ENCODE measurements at regions not wholly inside any gene's neighbourhood (a gene's known extent, or its start where the extent isn't known, plus 50 kb on each side); places are given as distances from the start of the nearest gene placed in this dataset.
A peak's percentile ranks its signal among the peaks of the same experiment; 100 is the strongest.
"Not testable (repeated sequence)": the region's sequence is repeated elsewhere in the genome, so short reads cannot be mapped to it uniquely, and the experiment has no call there.

- not testable (repeated sequence) for DNase-seq (ENCODE audit: low spot score)
Observed at GRCh38 chr13:76659074-76659473, 227.1 kb downstream of the KCTD12 start.

DNA sequence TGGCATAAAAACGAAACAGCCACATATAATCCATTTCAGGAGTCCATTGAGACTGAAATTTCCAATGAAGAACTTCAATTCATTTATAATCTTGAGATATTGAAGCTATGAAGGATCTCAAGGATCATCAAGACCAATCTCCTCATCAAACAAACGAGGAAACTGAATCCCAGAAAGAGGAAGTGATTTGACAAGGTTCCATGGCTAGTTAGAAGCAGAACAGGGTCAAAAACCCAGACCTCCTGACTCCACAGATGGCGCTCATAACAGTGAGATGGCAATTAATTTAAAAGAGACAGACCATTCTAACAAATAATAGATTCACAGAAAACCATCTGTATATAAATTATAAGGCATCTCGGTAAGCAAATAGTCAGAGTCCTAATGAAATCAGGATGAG, 229.7 kb downstream of the KCTD12 start:
- no peak for DNase-seq (ENCODE audit: low spot score)

DNA sequence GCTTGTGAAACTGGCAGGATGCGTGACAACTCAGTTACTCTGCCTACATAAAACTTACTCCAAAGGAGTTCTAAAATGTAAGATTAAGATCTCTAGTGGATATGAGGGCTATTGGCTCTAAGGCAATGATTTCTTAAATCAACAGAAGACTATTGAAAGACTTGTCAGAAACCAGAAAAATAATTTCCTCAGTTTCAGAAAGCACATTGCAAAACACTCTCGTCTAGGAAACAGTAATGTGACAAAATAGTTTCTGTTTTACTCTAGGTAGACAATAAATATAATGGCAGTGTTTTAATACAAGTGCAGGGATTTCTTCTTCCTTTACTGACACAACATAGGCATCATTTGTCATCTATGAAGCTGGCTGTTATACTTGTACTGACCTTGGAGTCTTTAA, 230.1 kb downstream of the KCTD12 start:
- no peak for DNase-seq (ENCODE audit: low spot score)

- no peak for DNase-seq (ENCODE audit: low spot score)
Observed at GRCh38 chr13:76654263-76654662, 231.9 kb downstream of the KCTD12 start.

GRCh38 chr13:76651286-76651685, 234.9 kb downstream of the KCTD12 start:
- DNase-seq (ENCODE audit: low spot score) = no peak

DNA sequence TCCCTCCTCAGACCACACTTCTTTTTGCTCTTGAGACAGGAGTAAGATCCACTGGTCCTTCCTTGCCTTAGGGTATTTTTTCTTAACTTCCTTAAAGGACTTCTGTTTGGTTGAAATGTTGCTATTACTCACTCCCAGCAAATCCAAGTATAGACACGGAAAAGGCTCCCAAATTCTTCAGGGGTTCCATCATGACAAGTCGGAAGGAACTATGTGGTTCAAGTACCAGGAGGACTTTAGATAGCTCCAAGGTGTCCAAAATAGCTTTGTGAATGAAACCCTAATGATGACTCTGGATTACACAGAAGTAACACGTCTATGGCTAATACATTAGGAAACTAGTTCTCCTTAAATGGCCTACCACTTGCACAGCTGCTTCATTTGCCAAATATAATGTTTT, 238.7 kb downstream of the KCTD12 start:
- peak; percentile 47 for DNase-seq (ENCODE audit: low spot score)

DNA sequence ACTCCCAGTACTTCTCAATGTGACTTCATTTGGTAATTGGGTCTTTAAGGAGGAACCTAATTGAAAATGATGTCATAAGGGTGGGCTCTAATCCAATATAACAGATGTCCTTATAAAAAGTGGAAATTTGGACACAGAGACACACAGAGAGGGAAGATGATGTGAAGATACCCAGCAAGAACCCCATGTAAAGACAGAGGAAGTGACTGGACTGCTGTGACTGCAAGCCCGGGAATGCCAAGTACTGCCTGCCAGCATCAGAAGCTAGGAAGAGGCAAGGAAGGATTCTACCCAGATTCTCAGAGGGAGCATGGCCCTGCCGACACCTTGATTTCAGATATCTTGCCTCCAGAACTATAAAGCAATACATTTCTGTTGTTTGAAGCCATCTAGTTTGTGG, 239.3 kb downstream of the KCTD12 start:
- DNase-seq (ENCODE audit: low spot score) = peak; percentile 29

DNA sequence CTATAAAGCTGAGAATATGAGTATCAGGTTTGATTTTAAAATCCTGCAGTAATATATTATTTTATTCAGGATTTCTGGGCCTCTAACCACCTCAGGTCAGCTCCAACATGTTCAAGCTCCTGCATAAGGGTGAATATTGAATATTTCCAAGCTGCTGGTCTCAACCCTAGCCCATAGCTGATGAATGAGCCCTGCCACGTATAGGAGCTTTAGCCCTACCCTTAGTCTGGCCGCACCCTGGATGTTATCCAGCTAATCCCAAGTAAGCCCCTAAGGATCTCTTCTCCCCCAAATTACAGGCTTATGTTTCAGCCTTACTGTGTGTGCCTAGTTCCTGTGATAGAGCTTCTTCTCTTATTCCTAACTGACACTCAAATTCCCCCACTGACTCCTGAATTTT, 240.6 kb downstream of the KCTD12 start:
- DNase-seq (ENCODE audit: low spot score) = no peak

GRCh38 chr13:76644906-76645305, 241.3 kb downstream of the KCTD12 start:
- no peak for DNase-seq (ENCODE audit: low spot score)

DNA sequence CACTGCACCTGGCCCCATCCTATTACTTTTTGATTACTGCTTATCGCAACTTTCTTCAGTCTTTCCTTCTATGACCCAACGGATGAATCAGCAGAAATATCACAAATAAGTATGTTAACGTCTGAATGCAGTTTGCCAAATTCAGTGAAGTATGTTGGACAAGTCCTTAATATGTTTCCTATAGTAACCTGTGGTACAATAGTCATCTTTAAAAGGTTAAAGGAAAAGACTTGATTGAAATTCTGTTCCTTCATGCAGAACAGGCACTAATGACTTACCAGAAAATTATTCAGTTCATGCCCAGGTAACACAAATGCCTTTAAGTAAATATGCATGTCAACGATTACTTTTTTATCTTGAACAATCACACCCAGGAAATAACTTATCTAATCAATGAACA, 242.6 kb downstream of the KCTD12 start:
- no peak for DNase-seq (ENCODE audit: low spot score)

DNA sequence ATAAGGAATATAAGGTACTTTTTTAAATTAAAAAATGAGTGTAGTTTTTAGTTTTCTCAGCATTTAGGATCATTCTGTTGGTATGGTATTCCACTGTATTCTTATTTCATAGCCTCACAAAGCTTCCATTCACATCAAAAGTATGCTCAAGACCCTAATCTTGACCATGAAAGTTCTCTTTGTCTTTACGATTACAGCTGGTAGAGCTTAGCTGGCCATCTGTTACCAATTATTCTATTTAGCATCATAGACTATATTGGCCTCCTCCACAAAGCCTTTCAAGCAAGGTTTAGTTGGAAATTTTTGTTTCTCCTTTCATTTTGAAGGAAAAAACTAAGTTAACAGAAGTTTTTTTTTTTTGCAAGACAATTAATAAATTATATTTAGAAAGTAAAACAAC, 245.1 kb downstream of the KCTD12 start:
- no peak for DNase-seq (ENCODE audit: low spot score)

DNA sequence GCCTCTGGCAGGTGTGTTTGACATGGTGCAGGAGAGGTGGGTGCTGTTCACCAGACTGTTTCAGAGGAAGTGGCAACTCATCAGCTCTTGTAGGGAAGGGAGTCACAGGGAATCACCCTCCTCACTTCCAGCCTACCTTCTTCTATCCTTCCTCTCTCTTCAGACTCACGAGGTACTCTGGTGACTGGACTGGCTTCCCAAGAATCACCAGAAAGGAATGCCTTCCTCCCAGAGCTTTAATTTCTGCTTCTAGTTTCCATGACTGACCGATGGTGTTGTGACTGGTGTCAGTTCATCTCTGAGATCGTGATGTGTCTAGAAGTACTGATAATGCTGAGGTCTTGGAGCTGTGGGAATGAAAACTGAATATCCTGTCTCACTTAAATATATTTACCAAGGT, 247.3 kb downstream of the KCTD12 start:
- peak; percentile 23 for DNase-seq (ENCODE audit: low spot score)

GRCh38 chr13:76638181-76638580, 248.0 kb downstream of the KCTD12 start:
- DNase-seq (ENCODE audit: low spot score) = no peak

- DNase-seq (ENCODE audit: low spot score) = peak; percentile 15
Observed at GRCh38 chr13:76637641-76638141, 248.5 kb downstream of the KCTD12 start.

DNA sequence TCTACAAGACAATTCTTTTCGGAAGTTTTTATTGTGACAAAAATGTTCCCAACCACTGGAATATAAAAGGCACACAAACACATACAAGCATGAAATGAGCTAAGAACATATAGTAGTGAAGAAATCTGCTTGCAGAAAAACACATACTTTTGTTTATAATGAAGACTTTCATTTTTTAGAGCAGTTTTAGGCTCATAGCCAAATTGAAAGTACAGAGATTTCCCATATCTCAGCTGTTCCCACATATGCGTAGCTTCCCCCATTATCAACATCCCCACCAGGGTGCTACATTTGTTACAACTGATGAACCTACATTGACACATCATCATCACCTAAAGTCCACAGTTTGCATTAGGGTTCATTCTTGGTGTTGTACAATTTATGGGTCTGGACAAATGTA, 249.4 kb downstream of the KCTD12 start:
- DNase-seq (ENCODE audit: low spot score) = no peak

GRCh38 chr13:76635232-76636230, 250.7 kb downstream of the KCTD12 start:
- DNase-seq (ENCODE audit: low spot score) = no peak

DNA sequence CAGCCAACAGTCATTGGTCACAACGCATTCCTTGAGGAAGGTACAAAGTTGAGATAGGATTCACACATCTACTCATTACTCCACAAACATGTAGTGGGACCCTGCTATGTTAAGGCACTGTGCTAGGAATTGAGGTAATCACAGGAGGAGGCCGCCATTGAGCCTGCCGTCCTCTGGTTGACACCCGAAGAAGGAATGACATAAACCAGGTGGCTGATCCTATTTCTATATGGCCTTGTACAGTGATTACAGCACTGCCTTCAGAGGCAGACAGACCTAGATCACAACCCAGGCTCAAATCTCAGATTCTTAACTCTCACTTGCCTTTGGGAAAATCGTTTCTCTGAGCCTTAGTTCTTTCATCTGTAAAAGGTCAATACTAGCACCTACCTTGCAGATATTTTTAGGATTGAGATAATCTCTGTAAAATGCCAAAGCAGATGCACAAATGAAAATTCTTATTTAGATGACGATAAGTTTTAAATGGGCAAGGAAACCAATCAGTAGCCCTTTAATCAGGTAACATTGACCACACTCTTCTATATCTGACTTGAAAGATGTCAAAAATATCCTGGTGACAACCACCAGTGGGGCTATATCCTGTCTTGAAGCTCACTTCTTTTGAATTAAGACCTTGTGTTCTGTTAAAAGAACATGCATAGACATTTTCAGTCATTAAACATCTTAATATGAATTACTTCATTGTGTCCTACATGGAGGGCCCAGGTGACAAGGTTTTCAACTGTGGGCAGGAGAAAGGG, 251.6 kb downstream of the KCTD12 start:
- no peak for DNase-seq (ENCODE audit: low spot score)

DNA sequence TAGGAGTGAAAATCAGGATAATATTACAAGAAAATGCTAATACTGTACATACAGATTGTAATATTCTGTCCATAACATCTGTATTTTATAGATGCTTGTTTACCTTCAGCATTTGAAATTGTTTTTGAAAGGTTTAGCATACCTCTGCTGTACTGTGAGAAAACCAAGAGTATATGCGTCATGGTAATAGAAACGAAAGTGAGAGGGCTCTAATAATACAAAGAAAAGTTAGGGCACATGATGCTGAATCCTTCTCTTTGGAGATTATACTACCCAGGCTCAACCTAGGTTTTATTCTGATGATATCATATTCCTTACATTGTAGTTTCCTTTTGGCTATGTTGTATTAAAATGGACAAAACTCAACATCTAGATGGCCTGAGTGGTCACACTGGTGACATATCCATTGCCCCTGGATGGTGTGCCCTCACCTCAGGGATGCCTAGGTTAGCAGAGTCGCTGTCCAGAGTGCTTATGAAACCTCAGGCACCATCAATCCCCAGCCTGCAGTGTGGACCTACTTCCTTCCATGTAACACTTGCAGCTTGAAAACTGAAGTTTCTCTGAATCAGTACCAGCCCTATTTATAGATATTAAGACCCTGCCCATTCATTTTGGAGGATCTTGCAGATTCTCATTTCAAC, 253.7 kb downstream of the KCTD12 start:
- DNase-seq (ENCODE audit: low spot score) = no peak

DNA sequence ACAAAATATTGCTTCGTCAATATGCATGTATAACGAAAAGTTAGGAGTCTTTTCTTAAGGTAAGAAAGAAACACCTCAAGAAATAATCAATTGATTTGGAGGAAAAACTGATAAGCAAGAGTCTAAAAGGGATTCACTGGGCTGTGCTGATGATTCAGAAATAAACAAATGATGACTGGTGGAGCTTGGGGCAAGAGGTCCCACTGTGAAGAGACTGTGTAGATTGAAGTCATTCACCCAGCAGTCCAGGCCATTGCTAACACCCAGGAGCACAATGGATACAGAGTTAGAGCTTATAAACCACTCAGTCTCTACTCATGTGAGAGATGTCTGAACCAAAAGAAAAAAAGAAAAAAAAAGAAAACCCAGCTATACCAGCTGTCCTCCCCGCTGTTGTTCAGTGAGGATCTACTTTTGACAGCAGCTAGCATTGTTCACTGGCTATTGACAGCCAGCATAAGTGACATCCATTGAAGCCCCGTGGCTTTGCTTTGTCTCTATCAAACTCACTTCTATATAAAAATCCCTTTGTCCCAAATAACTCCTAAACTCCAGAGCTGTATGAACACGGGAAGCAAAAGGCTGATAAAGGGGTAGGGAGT, 255.5 kb downstream of the KCTD12 start:
- DNase-seq (ENCODE audit: low spot score) = no peak

DNA sequence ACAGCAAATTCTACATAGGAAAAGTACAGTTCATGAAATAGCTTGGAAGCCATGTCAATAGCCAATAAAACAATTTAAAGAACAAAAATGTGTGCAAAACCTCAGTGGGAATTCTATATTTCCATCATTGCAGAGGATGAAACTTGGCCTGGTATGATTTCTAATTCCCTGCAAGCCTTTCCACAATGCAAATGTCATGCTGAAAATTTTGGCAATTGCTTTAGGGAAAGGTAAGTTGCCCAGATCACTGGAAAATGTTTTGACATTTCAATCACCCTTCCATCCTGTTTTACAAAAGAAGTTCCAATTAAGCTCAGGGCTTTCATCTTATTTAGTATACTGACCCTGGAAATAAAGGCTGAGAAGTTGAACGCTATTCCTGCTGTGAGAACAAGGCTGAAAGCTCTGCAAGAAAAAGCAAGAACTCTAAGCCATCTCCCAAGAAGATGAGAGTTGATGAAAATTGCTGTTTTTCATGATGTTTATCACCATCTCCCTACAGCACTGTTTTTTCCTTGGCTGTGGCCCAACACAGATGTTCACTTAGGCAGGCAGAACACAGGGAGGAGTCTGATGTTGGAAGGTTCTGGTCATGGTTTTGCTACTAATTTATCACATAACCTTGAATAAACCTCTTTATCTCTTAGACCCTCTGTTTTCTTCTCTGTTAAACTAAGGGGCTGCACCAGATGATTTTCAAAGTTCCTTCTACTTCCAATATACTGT, 263.7 kb downstream of the KCTD12 start:
- no peak for DNase-seq (ENCODE audit: low spot score)

DNA sequence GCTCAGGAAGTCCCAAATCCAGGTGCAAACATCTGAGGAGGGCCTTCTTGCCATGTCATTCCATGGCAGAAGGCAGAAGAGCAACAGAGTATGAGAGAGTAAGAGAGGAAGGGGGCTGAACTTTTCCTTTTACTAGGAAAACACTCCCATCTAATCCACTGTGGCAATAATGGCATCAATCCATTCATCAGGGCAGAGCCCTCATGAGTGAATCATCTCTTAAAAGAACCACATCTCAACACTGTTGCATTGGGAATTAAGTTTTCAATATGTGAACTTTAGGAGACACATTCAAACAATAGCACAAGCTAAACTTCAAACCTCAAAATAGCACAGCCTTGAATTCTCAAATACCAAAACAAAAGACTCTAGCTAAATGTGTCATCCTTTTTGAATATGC, 264.5 kb downstream of the KCTD12 start:
- DNase-seq (ENCODE audit: low spot score) = no peak

Data from AG08395 (cell line).